GM18517 (cell line): ENCODE measurements at regions not wholly inside any gene's neighbourhood (a gene's known extent, or its start where the extent isn't known, plus 50 kb on each side); places are given as distances from the start of the nearest gene placed in this dataset.

Experiments
- ATAC-seq: cut with Tn5 transposase; IDR thresholded peaks from one replicate; pipeline ENCODE4 v1.9.1; 2021; ENCODE audit warnings: mild to moderate bottlenecking, moderate library complexity; ENCODE audit not compliant: unreplicated experiment

DNA sequence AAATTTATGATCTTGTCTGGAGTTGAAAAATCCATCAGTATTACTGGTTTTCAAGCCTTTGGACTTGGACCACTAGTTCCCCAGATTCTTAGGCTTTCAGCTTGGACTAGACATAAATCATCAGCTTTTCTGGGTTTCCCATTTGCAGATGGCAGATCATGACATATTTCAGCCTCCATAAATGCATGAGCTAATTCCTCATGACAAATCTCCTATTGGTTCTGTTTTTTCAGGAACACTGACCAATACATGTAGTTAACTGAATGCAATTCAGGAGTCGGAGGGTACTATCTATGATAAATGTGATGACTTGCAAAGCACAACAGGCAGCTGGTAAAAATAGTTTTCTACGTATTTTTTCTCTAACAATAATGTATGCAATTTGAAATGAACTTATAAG lies 635.6 kb downstream of the TRAM1L1 start:
- no peak for ATAC-seq

DNA sequence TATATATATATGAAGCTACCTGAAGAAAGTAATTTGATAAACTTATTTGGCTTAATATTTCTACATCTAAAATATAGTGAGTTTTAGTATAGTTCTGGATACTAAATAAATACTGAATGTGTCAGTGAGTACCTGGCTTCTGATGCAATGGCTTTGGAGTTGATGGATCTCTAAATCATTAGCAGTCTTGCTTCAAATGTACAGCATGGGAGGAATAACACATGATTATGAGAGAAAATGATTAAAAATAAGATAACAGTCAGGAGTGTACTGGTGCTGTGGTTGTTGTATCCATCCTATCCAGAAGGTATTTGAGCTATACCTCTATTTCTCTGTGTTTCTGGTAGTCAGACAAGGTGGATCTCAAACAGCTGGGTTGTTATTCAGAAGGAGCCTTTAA lies 641.3 kb downstream of the TRAM1L1 start:
- no peak for ATAC-seq

DNA sequence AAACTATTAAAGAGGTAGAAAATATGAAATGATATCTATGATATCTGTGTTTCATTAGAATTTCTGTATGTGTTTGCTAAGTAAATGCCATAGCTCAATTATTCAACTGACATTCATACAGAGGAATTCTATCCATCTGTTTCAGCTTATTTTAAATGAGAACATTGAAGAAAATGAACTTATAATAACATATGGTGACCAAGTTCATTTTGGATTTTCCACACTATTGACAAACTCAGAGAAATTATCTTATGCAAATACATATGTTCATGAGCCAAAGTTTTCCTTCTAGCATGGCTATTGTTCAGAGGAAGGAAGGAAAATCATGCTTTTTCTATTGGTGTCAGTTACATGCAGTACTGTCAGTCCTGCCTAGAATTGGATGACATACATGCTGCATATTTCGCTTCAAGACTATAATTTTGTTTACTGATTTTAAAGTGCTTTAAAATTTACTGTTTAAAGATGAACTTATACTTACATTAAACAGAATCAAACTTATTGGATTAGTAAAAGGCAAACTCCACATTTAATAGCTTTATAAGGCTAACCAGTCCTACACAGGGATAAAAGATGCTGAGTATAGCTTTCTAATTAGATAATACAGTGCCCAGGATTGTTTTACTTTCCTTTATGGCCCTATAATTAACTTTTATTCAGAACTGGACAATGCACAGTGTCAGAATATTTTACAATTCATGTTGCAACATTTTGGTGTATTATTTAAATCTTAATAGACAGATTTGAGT lies 646.2 kb downstream of the TRAM1L1 start:
- ATAC-seq, result no peak

DNA sequence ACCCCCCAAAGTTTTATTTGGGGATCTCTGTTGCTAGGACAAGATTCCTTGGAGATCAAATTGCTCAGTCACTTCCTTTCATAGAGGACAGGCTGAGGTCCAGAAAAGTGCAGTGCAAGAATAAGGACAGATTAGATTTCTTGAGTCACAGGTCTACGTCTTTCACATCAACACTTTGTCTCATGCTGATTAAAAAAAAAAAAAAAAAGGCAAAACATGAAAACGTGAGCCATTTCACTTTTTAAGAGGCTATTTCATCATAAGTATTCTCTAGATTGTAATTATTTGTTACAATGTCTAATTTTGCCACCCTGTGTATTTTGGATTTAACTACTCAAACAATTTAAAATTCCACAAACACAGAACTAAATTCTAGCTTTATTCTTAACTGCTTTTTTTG lies 647.0 kb downstream of the TRAM1L1 start:
- no peak for ATAC-seq

DNA sequence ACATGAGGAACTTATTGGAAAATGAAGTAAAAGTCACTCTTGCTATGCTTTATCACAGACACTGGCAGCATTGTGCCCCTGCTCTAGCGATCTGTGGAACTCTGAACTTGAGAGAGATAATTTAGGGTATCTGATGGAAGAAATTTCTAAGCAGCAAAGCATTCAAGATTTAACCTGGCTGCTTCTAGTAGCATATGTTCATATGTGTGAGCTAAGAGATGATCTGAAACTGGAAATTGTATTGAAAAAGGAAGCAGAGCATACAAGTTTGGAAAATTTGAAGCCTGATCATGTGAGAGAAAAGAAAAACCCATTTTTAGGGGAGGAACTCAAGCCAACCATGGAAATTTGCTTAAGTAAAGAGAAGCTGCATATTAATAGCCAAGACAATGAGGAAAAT lies 657.7 kb downstream of the TRAM1L1 start:
- no peak for ATAC-seq

DNA sequence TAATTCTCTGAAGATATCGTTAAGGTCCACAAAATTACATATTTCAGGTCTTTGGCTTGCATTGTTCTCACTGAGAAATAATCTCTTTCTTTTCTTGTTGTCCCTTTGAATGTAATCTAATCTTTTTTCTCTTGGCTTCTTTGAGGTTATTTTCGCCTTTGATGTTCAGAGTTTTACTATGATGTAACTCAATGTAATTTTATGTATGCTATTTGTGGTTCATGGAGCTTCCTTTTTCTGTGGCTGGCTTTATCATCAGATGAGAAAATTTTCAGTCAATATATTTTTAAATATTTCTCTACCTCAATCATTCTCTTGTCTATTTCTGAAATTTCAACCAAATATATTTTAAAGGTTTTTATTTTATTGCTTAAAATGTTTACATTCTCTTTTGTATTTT lies 672.2 kb downstream of the TRAM1L1 start:
- no peak for ATAC-seq

DNA sequence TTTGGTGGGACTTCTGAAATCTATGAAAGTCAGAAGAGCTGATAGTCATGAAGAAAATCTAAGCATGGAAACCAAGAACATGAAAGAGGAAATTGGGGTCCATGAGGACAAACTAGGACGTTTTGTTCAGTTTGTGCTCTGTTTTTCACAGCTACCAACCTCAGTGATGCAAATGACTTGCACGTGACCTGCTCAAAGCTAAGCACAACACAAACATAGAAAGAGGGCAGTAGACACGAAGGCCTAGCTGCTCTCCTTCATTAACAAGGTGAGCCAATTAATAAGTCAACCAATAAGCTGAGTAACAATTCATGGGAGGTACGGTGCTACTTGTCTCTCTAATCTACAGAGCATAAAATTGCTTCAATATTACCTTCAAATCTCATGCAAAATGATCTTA lies 684.1 kb downstream of the TRAM1L1 start:
- no peak for ATAC-seq

DNA sequence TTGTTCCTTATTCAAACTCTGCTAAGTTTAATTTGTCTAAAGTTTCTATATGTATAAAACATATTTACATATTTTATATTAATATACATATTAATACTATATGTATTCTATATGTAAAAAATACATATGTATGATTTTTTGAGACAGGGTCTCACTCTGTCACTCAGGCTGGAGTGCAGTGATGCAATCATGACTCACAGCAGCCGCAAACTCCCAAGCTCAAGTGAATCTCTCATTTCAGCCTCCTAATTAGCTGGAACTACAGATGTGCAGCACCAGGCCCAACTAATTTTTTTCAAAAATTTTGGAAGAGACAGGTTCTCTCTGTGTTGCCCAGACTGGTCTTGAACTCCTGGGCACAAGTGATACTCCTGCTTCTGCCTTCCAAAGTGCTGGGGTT lies 684.9 kb downstream of the TRAM1L1 start:
- no peak for ATAC-seq

DNA sequence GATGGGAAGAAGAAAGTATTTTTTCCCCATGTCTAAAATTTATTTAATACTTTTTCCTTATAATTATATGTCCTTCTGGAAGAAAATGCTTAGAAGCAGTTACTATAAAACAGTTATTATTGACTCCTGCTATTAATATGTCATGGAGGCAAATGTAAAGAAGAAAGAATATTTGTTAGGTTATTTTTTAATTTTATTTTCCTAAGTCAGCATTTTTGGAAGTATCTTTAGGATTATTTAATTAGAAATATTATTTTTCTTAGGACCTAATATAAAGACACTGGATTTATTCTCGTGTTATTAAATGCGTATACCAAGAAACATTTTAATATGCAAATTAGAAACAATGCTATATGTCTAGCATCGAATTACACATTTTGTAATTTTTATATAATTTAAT lies 687.7 kb downstream of the TRAM1L1 start:
- no peak for ATAC-seq

DNA sequence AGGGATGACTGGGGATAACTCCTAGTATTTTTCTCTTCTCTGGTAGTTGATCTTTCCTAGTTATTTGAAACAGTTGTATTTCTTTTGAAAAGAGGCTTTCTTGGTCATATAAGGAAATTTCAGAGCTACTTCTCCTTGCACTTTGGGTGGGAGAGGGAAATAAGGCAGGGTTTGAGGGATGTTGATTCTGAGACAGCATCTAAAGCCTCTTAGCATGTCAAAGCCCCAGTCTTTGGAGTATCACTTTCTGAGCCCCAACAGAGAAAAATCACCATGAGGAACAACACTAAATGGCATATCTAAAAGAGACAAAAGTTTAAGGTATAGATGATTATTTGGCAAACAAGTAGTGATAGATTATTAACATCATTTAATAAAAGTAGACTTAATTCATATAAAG lies 688.1 kb downstream of the TRAM1L1 start:
- no peak for ATAC-seq

DNA sequence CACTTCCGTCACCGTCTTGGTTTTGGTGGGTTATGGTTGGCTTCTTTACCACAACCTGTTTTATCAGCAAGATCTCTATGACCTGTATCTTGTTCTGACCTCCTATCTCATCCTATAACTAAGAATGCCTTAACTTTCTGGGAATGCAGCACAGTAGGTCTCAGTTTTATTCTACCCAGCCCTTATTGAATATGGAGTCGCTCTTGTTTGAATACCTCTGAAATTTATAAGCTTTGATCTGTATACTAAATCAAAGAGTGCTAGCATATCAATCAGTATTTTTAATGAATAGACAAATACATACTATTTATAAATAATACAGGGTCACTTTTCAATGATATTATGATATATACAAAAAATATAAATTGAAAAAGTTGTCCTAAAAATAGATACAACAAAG lies 690.0 kb downstream of the TRAM1L1 start:
- ATAC-seq, result no peak

DNA sequence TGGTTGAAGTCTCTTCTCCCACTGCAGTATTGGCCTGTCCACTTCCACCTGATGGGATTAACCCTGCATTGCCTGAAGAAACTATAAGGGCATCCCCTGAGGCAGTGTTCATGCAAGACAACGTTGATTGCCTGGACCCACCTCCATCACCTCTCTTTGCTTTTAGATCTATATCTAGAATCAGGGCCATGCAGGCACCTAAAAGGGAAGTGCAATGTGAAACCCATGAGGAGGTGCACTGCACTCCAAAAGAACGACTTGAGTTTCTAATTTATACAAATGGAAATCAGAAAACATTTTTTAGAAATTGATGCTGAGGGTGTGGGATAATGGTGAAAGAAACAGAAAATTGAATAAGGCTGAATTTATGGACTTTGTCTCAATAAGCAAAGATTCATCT lies 694.4 kb downstream of the TRAM1L1 start:
- no peak for ATAC-seq

DNA sequence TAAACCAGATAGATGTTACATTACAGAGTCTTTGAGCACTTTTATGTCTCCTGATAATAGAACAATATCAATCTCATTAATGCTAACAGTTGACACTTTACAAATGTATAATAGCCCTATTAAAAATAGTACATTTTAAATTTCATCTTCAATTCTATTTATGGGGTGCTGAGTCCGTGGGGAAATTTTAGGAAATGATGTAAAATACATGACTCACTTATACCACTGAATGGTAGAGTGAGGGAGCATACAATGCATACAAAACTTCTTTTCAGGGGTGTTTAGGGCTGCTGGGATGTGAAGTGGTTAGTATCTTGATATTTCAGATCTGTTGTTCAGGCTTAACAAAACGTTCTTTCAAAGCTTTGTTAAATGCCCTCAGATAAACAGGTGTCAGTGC lies 696.2 kb downstream of the TRAM1L1 start:
- no peak for ATAC-seq

DNA sequence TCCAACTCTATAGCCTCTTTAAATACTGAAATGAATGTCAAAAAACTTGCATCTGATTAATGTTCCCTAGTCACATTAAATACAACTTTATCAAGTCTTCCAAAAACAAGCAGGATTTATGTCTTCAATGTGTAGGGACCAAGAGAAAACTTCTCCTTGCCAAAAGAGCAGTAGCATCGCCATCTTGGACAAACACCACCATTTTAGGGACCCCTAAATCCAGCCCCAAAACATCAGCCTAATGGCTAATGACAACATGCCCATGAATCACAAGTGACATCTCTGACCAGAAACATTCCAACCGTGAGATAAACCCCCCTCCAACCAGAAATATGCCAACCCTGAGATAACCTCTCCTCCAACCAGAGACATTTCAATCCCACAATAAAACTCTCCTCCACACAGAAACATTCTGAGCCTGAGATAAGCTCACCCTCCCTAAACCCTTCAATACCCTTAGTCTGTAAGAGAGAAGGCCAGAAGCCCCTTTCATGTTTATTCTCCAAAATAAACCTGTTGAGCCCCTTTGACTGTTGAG lies 697.4 kb downstream of the TRAM1L1 start:
- ATAC-seq, result no peak

DNA sequence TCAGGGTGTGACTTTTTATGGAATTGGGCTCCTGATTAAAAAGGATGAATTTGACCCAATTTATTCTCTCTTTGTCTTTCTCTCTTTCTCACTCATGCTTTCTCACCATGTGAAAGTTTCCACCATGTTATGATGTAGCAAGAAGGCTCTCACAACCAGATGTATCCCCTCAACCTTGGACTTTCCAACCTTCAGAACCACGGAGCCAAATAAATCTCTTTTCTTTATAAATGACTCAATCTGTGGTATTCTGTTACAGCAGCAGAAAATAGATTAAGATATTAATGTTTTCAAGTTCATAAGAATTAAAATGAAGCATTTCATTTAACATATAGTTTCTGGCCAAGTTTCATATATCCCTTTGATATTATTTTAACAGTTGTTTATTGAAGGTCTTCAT lies 698.5 kb downstream of the TRAM1L1 start:
- ATAC-seq, result no peak

DNA sequence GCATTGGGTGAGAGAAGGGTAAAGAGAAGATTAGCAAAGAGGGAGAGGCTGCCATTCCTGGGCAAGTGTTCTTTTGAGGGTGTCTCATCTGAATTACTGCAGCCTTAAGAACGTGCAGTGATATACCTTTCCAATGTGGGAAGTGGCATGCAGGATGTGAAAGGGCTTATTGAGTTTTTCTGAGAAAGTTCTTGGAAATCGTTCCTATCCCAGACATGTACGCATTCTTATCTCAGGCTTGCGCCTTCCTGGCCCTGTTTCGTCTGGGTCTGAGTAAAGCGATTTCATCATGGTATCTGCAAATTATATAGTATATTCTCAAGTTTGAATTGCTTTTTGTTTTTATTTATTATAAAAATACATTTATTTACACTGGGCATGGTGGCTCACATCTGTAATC lies 699.8 kb downstream of the TRAM1L1 start:
- ATAC-seq, result no peak

DNA sequence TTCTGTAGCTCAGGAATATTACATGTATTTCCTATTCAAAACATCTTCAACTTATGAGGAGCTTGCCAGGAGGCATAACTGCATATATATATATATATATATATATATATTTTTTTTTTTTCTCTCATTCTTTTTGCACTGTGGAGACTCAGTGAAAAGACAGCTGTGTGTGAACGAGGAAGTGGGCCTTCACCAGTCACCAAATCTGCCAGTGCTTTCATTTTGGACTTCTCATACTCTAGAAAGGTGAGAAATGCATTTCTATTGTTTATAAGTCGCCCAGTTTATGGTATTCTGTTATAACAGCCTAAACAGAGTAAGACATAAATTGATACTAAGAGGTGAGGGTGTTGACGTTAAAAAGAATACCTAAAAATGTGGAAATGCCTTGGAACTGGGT lies 710.6 kb downstream of the TRAM1L1 start:
- no peak for ATAC-seq

DNA sequence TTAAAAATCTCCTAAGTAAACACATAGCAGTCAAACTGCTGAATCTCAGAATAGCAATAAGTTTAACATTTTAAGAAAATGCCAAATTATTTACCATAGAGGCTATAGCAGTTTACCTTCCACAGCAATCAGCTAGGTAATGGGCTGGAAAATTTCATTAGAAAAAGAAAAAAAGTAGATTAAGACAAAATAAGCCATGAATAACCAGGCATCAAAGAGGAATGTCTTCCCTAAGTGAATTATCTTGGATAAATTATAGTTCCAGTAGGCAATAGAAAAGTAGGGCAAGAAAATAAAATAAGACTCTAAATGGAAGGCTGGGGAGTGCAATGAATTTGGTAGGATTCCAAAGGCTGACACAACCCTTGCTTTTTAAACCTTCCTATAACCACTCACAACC lies 722.8 kb downstream of the TRAM1L1 start:
- ATAC-seq, result no peak

DNA sequence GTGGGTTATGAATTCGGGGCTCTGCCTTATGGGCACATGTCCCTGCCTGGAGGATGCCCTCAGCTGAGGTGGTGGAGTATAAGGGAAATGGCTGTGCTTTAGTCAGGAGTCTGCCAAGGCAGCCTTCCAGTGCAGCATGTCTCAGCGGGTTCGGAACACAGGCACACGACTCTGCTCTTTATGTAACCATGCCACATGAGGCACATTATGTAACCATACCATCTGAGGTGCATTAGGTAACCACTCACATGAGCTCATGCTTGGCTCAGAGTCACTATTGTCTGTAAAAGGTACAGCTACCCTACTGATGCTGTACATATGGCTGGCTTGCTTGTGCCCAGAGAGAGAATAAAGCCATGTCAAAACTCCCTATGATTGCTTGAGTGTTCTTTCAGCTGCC lies 723.6 kb downstream of the TRAM1L1 start:
- no peak for ATAC-seq

DNA sequence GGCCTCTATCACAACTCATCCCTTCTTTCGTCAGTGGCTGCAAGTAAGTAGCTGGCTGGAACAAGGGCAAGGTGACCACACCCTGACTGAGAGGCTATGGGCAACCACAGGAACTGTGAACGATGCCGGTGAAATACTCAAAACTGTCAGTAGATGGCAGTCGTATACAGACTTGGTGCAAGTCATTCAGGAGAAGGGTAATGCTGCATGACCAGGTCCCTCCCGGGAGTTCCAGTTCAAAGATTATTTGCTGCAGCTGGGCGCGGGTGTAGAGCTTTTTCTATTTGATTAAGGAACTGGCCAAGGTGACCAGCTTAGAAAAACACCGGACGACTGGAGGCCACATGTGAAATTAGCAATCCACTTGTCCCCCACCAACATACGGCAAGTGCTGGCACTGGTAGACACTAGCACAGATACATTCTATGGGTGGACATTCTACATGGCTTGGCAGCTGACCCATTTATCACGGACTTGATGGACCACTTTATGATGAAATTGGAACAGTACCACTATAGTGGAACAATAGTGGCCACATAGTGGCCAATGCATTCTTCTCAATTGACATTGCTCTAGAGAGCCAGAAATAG lies 726.6 kb downstream of the TRAM1L1 start:
- peak; percentile 99 for ATAC-seq

DNA sequence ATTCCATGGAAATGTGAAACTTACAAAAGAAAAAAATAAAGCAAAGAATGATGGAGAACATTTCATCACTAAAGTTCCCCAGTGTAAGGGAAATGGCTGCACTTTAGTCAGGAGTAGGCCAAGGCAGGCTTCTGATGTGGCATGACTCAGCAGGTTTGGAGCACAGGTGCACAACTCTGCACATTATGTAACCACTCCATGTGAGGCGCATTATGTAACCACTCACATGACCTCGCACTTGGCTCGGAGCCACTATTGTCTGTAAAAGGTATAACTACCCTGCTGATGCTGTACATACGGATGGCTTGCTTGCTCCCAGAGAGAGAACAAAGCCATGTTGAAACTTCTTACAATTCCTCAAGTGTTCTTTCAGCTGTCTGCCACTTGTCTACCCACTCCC lies 727.6 kb downstream of the TRAM1L1 start:
- ATAC-seq, result no peak

DNA sequence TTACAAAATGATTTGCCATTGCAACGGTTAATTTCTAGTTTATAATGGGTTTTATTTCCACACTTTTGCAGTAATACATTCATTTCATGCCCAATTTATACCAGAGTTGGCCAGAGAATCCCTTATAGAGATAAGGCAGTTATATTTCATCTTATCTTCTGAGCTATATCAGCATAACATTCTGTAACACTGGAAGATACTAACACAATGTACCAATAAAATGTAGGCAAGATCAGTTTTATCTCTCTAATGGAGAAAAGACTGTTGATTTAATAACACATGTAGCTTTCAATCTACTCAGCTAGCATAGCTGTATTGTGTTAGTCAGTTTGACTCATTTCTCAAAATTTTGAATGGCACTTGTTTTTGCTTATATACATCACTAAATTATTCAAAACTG lies 738.6 kb downstream of the TRAM1L1 start:
- ATAC-seq, result no peak

DNA sequence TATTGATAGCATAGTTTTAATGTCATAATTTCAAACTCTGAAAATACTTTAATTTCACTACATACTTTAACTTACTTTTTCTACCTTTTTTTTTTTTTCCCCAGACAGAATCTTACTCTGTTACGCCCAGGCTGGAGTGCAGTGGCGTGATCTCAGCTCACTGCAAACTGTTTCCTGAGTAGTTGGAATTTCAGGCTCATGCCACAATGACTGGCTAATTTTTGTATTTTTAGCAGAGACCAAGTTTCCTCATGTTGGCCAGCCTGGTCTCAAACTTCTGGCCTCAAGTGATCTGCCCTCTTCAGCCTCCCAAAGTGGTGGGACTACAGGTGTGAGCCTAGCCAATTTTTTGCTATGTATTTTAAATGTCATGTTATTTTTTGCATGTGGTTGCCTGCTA lies 741.6 kb downstream of the TRAM1L1 start:
- ATAC-seq, result no peak
